Activated CD4-positive, alpha-beta memory T cell treated with anti-CD3 and anti-CD28 coated beads, Interleukin-2, amount 10 ng/mL, durations not matched to agents 7 days and 5 days (primary cell): ENCODE measurements at regions not wholly inside any gene's neighbourhood (a gene's known extent, or its start where the extent isn't known, plus 50 kb on each side); places are given as distances from the start of the nearest gene placed in this dataset.

Experiments used
- CTCF ChIA-PET: fragments of 350-600 bp; sonication (Branson Sonifier 250); formaldehyde crosslinking; loops from one replicate; lab custom pipeline; 2021; ENCODE audit warnings: antibody characterized with exemption, inconsistent platforms; lab: Charles Lee
- POLR2A ChIA-PET: fragments of 350-600 bp; sonication (Branson Sonifier 250); formaldehyde crosslinking; loops from one replicate; lab custom pipeline; 2021; ENCODE audit warnings: antibody characterized with exemption; lab: Charles Lee
- DNase-seq: peaks from one replicate; pipeline ENCODE4 v3.0.0-alpha.2; 2020
- H3K27ac Mint-ChIP-seq: one replicate; pipeline ENCODE4 v1.8.0; 2021; ENCODE audit warnings: mild to moderate bottlenecking, mixed read lengths
- H3K27me3 Mint-ChIP-seq: one replicate; pipeline ENCODE4 v1.8.0; 2021; ENCODE audit warnings: mixed read lengths
- H3K36me3 Mint-ChIP-seq: one replicate; pipeline ENCODE4 v1.8.0; 2021; ENCODE audit warnings: low read depth, mixed read lengths
- H3K4me1 Mint-ChIP-seq: one replicate; pipeline ENCODE4 v1.8.0; 2021; ENCODE audit warnings: mixed read lengths
- H3K4me3 Mint-ChIP-seq: one replicate; pipeline ENCODE4 v1.8.0; 2021; ENCODE audit warnings: mild to moderate bottlenecking, mixed read lengths
- H3K9me3 Mint-ChIP-seq: one replicate; pipeline ENCODE4 v1.8.0; 2021; ENCODE audit warnings: mixed read lengths

GRCh38 chr18:44474067-44474411 lies 206.6 kb upstream of the SETBP1 start:
- no peak overlapping the region for H3K4me3 Mint-ChIP-seq
- peaks cover 6% of the 10 kb centered on the region for H3K9me3 Mint-ChIP-seq
- POLR2A ChIA-PET, result no interaction called here
- H3K27me3 Mint-ChIP-seq, result no peaks in the 10 kb centered on the region
- H3K36me3 Mint-ChIP-seq, result no peaks in the 10 kb centered on the region
- no peaks in the 10 kb centered on the region for H3K4me1 Mint-ChIP-seq
- no peak for DNase-seq
- CTCF ChIA-PET, result no interaction called here
- no peak overlapping the region for H3K27ac Mint-ChIP-seq

GRCh38 chr18:44474591-44474990 lies 206.1 kb upstream of the SETBP1 start:
- Mint-ChIP-seq H3K9me3 (peaks cover 6% of the 10 kb centered on the region), H3K4me1 (no peaks in the 10 kb centered on the region), H3K36me3 (no peaks in the 10 kb centered on the region), H3K27me3 (no peaks in the 10 kb centered on the region), H3K27ac (no peak overlapping the region), H3K4me3 (no peak overlapping the region)
- POLR2A ChIA-PET, result no interaction called here
- no peak for DNase-seq
- CTCF ChIA-PET, result no interaction called here

- ChIA-PET POLR2A (no interaction called here), CTCF (no interaction called here)
- Mint-ChIP-seq H3K27me3 (no peaks in the 10 kb centered on the region), H3K36me3 (no peaks in the 10 kb centered on the region), H3K27ac (no peak overlapping the region), H3K4me1 (no peaks in the 10 kb centered on the region), H3K9me3 (peaks cover 14% of the 10 kb centered on the region), H3K4me3 (no peak overlapping the region)
- no peak for DNase-seq
These were observed 197.9 kb upstream of the SETBP1 start for GRCh38 chr18:44482761-44483160.

- Mint-ChIP-seq H3K9me3 (no peaks in the 10 kb centered on the region), H3K36me3 (no peaks in the 10 kb centered on the region), H3K27ac (no peak overlapping the region), H3K4me1 (no peaks in the 10 kb centered on the region), H3K27me3 (peaks cover 1% of the 10 kb centered on the region), H3K4me3 (no peak overlapping the region)
- POLR2A ChIA-PET, result no interaction called here
- DNase-seq, result no peak
- CTCF ChIA-PET, result no interaction called here
These were observed 185.5 kb upstream of the SETBP1 start for GRCh38 chr18:44495151-44495550.

GRCh38 chr18:44497311-44497710 lies 183.4 kb upstream of the SETBP1 start:
- no peak for DNase-seq
- Mint-ChIP-seq H3K4me3 (no peak overlapping the region), H3K9me3 (no peaks in the 10 kb centered on the region), H3K27me3 (peaks cover 1% of the 10 kb centered on the region), H3K4me1 (no peaks in the 10 kb centered on the region), H3K36me3 (no peaks in the 10 kb centered on the region), H3K27ac (no peak overlapping the region)
- ChIA-PET POLR2A (no interaction called here), CTCF (no interaction called here)

GRCh38 chr18:44497757-44498490 lies 182.8 kb upstream of the SETBP1 start:
- DNase-seq, result no peak
- ChIA-PET POLR2A (no interaction called here), CTCF (no interaction called here)
- peaks cover 1% of the 10 kb centered on the region for H3K27me3 Mint-ChIP-seq
- no peaks in the 10 kb centered on the region for H3K36me3 Mint-ChIP-seq
- H3K4me3 Mint-ChIP-seq, result no peak overlapping the region
- no peak overlapping the region for H3K27ac Mint-ChIP-seq
- H3K9me3 Mint-ChIP-seq, result no peaks in the 10 kb centered on the region
- no peaks in the 10 kb centered on the region for H3K4me1 Mint-ChIP-seq

GRCh38 chr18:44500808-44501610 lies 179.7 kb upstream of the SETBP1 start:
- POLR2A ChIA-PET, result no interaction called here
- H3K4me3 Mint-ChIP-seq, result no peak overlapping the region
- no peak for DNase-seq
- no peaks in the 10 kb centered on the region for H3K36me3 Mint-ChIP-seq
- no peaks in the 10 kb centered on the region for H3K27me3 Mint-ChIP-seq
- no peak overlapping the region for H3K27ac Mint-ChIP-seq
- CTCF ChIA-PET, result no interaction called here
- no peaks in the 10 kb centered on the region for H3K9me3 Mint-ChIP-seq
- H3K4me1 Mint-ChIP-seq, result no peaks in the 10 kb centered on the region

GRCh38 chr18:44502221-44502620 lies 178.5 kb upstream of the SETBP1 start:
- H3K4me3 Mint-ChIP-seq, result no peak overlapping the region
- H3K9me3 Mint-ChIP-seq, result no peaks in the 10 kb centered on the region
- ChIA-PET CTCF (no interaction called here), POLR2A (no interaction called here)
- DNase-seq, result no peak
- no peaks in the 10 kb centered on the region for H3K36me3 Mint-ChIP-seq
- H3K4me1 Mint-ChIP-seq, result peaks cover 1% of the 10 kb centered on the region
- H3K27ac Mint-ChIP-seq, result no peak overlapping the region
- no peaks in the 10 kb centered on the region for H3K27me3 Mint-ChIP-seq

- Mint-ChIP-seq H3K36me3 (no peaks in the 10 kb centered on the region), H3K4me1 (peaks cover 2% of the 10 kb centered on the region), H3K9me3 (no peaks in the 10 kb centered on the region), H3K27ac (no peak overlapping the region), H3K27me3 (no peaks in the 10 kb centered on the region), H3K4me3 (no peak overlapping the region)
- CTCF ChIA-PET, result no interaction called here
- POLR2A ChIA-PET, result no interaction called here
- DNase-seq, result no peak
These were observed 177.9 kb upstream of the SETBP1 start for GRCh38 chr18:44502790-44503189.

- H3K27me3 Mint-ChIP-seq, result no peaks in the 10 kb centered on the region
- H3K27ac Mint-ChIP-seq, result no peak overlapping the region
- ChIA-PET CTCF (no interaction called here), POLR2A (no interaction called here)
- H3K36me3 Mint-ChIP-seq, result no peaks in the 10 kb centered on the region
- no peak for DNase-seq
- no peak overlapping the region for H3K4me3 Mint-ChIP-seq
- H3K9me3 Mint-ChIP-seq, result no peaks in the 10 kb centered on the region
- peaks cover 2% of the 10 kb centered on the region for H3K4me1 Mint-ChIP-seq
These were observed 176.8 kb upstream of the SETBP1 start for GRCh38 chr18:44503854-44504253.

GRCh38 chr18:44507729-44508325 lies 172.9 kb upstream of the SETBP1 start:
- Mint-ChIP-seq H3K4me1 (peaks cover 2% of the 10 kb centered on the region), H3K36me3 (no peaks in the 10 kb centered on the region), H3K27me3 (no peaks in the 10 kb centered on the region), H3K9me3 (no peaks in the 10 kb centered on the region), H3K4me3 (no peak overlapping the region), H3K27ac (no peak overlapping the region)
- no peak for DNase-seq
- CTCF ChIA-PET, result no interaction called here
- POLR2A ChIA-PET, result no interaction called here

- H3K27me3 Mint-ChIP-seq, result no peaks in the 10 kb centered on the region
- DNase-seq, result no peak
- no peaks in the 10 kb centered on the region for H3K36me3 Mint-ChIP-seq
- H3K9me3 Mint-ChIP-seq, result no peaks in the 10 kb centered on the region
- ChIA-PET POLR2A (no interaction called here), CTCF (no interaction called here)
- H3K4me1 Mint-ChIP-seq, result peaks cover 2% of the 10 kb centered on the region
- H3K27ac Mint-ChIP-seq, result no peak overlapping the region
- no peak overlapping the region for H3K4me3 Mint-ChIP-seq
These were observed 172.2 kb upstream of the SETBP1 start for GRCh38 chr18:44508474-44508873.

- H3K9me3 Mint-ChIP-seq, result no peaks in the 10 kb centered on the region
- ChIA-PET POLR2A (no interaction called here), CTCF (no interaction called here)
- no peaks in the 10 kb centered on the region for H3K27me3 Mint-ChIP-seq
- no peak for DNase-seq
- peaks cover 2% of the 10 kb centered on the region for H3K4me1 Mint-ChIP-seq
- H3K4me3 Mint-ChIP-seq, result no peak overlapping the region
- H3K27ac Mint-ChIP-seq, result no peak overlapping the region
- H3K36me3 Mint-ChIP-seq, result no peaks in the 10 kb centered on the region
These were observed 171.6 kb upstream of the SETBP1 start for GRCh38 chr18:44509048-44509447.
